GM19468 (cell line): ENCODE measurements at regions not wholly inside any gene's neighbourhood (a gene's known extent, or its start where the extent isn't known, plus 50 kb on each side); places are given as distances from the start of the nearest gene placed in this dataset.
"Not testable (repeated sequence)": the region's sequence is repeated elsewhere in the genome, so short reads cannot be mapped to it uniquely, and the experiment has no call there.

Source experiments
- ATAC-seq: cut with Tn5 transposase; IDR thresholded peaks from one replicate; pipeline ENCODE4 v1.9.1; 2021; ENCODE audit warnings: mild to moderate bottlenecking, moderate library complexity, moderate number of reproducible peaks; ENCODE audit not compliant: unreplicated experiment; ENCODE audit errors: extremely low read depth

DNA sequence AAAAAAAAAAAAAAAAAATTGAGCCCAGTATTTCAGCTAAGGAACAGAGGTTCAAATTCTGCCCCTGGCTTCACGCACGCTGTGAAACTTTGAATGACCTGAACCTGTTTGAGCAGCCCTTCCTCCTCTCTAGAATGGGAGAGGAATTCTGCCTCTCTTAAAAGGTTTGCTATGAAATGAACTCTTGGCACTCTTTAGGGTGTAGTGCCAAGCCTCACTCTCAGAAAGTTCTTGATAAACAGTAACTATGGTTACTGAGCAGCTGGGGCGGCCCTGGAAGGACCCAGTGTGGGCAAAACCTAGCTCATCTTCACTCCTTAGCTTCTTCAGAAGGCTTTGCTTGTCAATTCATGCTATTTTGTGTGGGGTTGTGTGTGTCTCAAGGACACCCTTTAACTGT, 73.7 kb downstream of the GEMIN8 start:
- no peak for ATAC-seq

- ATAC-seq, result no peak
Observed at GRCh38 chrX:13955095-13955647, 74.5 kb downstream of the GEMIN8 start.

GRCh38 chrX:13952581-13952980, 77.1 kb downstream of the GEMIN8 start:
- no peak for ATAC-seq

GRCh38 chrX:13946223-13946622, 83.5 kb downstream of the GEMIN8 start:
- not testable (repeated sequence) for ATAC-seq

DNA sequence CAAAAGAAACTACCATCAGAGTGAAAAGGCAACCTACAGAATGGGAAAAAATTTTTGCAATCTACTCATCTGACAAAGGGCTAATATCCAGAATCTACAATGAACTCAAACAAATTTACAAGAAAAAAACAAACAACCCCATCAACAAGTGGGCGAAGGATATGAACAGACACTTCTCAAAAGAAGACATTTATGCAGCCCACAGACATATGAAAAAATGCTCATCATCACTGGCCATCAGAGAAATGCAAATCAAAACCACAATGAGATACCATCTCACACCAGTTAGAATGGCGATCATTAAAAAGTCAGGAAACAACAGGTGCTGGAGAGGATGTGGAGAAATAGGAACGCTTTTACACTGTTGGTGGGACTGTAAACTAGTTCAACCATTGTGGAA, 83.9 kb downstream of the GEMIN8 start:
- not testable (repeated sequence) for ATAC-seq

- no peak for ATAC-seq
Observed at GRCh38 chrX:13940671-13941070, 89.0 kb downstream of the GEMIN8 start.

GRCh38 chrX:13939741-13940597, 89.7 kb downstream of the GEMIN8 start:
- no peak for ATAC-seq

DNA sequence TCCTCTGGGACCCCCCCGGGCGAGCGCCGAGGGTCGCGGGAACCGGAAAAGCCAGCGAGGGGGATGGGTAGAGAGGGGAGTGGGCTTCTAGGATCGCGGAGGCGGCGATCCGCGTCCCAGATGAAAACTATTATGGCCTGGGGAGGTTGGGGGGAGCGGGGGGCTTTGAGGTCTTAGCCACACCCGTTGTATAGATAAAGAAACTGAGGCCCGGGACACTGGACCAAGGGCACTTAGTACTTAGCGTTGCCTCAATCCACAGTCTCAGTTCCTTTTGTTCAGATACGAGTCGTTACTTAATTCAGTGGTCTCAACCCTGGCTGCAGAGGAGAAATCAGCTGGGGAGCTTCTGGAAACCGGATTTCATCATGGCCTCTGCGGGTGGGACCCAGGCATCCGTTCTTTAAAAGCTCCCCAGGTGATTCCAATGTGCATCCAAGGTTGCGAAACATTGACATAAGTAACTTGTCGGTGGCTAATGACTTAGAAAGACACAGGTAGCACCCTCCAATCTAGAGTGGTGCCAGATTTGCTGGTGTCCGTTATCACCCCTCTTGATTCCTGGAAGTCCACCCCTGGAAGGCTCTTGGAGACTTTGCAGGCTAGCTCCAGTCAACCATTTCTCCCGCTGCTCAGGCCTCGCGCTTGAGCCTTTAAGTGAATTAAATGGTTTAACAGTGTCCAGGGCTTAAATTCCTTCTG, 90.7 kb downstream of the GEMIN8 start:
- ATAC-seq, result no peak

DNA sequence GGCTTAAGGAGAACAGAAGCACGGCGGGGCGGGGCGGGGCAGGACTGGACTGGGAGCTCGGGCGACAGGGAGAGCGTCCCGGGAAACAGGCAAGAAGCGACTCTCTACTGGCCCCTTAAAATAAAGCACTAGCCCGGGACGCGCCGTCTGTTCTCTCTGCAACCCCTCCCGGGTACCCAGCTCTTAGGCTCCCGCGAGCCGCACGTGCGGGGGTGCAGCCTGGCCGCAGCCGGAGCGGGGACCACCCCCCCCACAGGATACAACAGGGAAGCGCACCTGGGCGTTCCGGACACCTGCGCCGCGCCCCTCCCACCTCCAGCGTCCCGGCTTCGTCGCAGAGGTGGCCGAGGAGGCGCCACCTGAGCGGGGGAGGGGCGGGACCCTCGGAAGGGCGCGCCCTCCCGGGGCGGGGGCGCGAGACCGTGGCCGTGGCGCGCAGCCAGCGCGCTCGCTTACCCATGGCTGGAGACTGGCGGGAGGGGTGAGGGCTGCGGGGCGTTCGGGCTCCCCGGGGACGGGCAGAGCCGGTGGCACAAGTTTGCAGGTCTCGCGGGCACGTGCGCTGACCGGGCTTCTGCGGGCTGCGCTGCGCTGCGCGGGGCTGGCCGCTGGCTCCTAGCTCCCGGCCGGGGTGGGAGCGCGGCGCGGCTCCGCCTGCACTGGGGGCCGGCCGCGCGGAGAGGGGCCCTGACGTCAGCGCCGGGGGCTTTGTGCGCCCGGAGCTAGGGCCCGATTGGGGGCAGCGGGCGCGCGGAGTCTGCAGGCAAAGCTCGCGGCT, 91.5 kb downstream of the GEMIN8 start:
- no peak for ATAC-seq

DNA sequence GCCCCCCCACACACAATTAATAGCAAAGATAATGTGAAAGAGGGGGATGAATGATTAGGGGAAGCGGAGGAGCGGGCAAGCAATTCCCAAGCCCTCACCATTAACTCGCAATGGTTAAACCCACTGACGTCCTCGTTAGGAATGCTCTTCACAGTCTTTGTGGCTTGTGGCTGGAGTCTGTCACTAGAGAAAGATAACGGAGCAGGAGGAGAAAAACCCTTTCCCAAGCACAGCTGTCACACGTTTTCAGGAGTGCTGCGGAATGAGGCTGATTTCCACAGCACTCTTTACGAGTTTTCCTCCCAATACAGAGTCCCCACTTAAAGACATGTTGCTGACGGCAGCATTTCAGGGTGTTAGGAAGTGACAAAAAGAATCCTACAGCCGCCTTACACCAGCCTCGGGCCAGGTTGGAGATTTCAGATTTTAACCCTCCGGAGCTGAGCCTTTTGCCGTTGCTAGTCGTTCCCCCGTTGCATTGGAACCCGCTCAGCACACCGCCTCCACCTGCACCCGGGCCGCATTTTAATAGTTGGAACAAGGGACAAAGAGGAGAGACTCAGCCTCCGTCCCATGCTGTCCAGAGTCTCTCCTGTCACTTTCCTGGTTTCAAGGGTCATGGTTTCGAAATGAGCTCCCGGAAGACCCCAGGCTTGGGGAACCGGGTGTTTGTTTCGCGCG, 92.2 kb downstream of the GEMIN8 start:
- no peak for ATAC-seq

- no peak for ATAC-seq
Observed at GRCh38 chrX:13936521-13937225, 93.0 kb downstream of the GEMIN8 start.

- no peak for ATAC-seq
Observed at GRCh38 chrX:13934731-13935130, 95.0 kb downstream of the GEMIN8 start.

DNA sequence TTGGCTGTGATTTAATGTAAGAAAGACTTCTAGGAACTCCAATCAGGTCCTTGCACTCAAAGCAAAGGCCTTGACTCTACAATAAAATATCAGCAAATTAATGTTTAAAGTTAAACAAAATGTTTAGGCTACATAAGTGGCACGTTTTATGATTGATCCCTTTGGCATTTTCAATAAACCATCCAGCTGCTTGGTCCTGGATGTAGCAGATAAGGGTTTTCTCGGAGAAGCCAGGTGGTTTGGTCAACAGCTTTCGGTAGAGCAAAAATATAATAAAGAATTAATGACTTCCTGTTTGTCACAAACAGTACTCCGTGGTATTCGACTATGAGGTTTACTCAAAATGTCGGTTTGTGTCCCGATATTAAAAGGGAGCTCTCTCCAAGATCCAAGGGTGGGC, 95.8 kb downstream of the GEMIN8 start:
- no peak for ATAC-seq

DNA sequence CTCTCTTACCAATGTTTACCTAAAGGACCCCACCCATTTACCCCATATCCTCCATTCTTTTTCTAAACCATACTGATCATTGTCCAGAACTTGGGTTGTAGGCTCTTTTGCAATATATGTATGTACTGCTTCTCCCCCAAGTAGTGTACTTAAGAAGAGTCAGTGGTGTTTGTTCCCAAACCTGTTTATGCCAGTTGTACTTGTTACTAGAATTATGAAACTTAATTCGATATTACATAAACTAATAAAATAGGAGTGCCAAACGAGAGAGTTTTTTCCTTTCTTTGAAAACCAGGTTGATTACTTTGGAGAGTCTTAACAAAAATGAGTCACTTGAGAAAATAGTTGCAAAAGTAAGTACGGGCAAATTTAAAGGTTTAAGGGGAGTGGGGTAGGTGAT, 96.3 kb downstream of the GEMIN8 start:
- ATAC-seq, result no peak

GRCh38 chrX:13932416-13932815, 97.3 kb downstream of the GEMIN8 start:
- no peak for ATAC-seq

DNA sequence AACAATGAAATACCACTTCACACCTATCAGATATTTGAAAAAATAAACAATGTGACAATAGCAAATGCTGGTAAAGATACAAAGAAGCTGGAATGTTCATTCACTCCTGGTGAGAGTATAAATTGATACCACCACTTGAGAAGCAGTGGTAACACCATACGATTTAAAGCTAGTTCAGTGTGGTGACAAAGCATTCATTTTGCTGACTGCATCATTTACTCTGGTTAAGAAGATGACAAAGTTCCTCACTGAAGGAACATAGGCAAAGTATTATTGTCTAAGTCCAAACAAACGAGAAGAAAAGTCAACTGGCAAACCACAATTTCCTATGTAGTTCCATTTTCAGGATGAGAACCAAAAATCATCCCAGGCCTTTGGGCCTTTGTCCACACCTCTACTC, 102.5 kb downstream of the GEMIN8 start:
- no peak for ATAC-seq

DNA sequence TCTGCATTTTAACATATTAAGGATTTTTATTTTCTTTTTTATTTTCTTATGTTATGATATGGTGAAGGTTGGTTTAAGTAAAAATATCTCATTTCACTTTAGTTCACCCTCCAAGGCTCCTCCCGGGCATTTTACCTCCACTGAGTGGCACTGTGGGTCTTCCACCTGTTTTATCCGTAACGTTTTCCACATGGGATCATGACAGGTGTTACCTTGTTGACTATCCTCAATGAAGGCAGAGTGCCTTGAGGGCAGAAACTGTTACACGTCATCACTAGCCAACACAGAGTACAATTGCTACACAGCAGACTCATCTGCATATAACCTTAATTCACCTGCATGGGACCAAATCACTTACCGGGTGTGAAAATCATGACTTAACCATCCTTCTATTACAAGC, 105.8 kb downstream of the GEMIN8 start:
- no peak for ATAC-seq

DNA sequence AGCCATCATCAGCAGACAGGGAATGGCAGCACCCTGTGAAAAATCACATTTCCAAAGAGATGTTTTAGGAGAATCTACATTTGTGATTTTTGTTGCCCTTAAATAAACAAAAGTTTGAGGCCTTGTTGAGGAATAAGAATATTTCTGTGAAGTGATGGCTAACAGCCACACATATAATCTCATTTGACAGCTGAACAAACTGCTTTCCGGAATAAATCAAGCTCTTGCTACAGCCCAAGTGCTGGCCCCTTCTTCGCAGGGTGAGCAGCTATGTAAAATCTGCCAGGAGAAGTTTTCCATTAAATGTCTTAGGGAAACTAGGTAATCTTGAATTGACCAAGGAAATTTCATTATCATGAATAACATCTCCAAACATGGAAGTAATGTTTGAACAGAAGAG, 106.4 kb upstream of the GPM6B start:
- no peak for ATAC-seq

GRCh38 chrX:13917507-13917906, 100.6 kb upstream of the GPM6B start:
- no peak for ATAC-seq
